Activated CD4-positive, CD25-positive, alpha-beta regulatory T cell treated with anti-CD3 and anti-CD28 coated beads, Interleukin-2, amount 50 U/mL, for 72 hours (primary cell): ENCODE measurements at regions not wholly inside any gene's neighbourhood (a gene's known extent, or its start where the extent isn't known, plus 50 kb on each side); places are given as distances from the start of the nearest gene placed in this dataset.

Experiments used
- DNase-seq: peaks from one replicate; pipeline ENCODE4 v3.0.0; 2021

DNA sequence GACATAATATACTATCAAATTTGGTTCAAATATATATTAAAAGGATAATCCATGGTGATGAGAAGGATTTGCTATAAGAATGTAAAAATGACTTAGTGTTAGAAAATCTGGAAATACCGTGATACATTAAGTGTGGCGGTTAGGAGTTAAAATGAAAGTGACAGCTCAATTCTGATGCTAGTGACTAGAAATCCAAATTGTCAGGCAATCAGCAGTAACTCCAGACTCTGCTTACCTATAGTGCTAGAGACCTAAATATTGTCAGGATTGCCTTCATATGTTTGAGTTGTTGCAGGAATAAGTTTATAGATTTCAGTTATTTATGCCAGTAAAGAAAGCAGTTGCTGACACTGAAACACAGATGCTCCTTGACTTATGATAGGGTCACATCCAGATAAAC is 737.4 kb downstream of the MRPL39 start:
- no peak for DNase-seq

- DNase-seq: no peak
Measured at GRCh38 chr21:24868117-24868516, 739.2 kb downstream of the MRPL39 start.

DNA sequence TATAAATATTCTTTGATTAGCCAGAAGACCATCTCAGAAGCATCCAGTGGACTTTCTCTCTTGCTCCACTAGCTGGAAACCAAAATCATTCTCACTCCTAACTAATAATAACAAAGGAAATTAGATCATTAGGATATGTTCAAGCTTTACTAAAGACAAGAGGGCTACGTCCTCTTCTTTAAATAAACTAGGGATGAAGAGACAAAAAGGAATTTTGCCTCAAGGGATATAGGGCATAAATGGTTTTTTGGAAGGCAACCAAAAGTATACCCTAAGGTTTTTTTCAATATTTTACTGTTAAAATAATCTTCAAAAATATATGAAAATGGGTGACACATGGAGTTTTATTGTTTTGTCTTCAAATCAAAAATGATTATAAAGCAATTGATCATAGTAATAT is 745.8 kb downstream of the MRPL39 start:
- no peak for DNase-seq

DNA sequence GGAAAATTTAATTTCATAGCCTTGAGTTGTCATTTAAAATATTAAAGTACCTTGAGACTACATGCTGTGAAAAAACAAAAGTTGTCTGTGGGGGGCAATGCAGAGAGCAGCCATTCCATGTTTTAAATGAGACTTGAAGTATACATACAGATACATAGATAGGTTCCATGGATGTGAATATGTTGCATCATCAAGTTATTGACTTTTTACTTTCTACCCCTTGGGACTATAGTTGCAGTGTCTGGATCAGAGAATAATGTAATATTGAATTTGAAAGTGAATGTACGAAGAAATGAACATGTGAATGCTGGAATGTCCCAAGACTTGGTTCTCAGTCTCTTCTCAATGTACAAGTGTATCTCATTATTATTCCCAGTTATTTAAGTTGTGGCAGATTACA is 751.0 kb downstream of the MRPL39 start:
- no peak for DNase-seq

DNA sequence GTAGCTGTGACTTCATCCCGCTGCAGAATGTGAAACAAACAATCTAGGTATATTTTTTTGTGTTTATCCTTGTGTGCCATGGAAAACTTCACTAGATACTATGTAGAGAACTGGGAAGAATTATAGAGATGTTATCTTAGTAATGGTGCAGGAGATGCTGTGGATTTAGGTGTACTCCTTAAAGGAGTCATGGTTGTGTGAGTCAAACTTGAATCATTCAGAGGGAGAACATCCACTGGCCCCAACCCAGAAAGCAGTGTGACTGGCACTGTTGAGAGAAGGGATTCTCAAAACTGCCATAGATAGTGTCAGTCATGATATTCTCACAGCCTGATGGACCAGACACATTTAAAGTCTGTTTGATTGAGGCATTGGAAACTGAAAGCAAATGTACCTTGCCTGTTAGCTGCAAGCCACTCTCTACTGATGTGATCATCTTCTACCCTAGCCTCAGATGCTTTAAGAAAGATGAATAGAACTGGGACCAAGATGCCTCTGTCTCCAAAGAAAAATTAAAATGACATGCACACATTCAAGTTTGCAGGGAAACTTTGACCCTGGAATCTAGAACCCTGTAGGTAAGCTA is 754.6 kb downstream of the MRPL39 start:
- no peak for DNase-seq

DNA sequence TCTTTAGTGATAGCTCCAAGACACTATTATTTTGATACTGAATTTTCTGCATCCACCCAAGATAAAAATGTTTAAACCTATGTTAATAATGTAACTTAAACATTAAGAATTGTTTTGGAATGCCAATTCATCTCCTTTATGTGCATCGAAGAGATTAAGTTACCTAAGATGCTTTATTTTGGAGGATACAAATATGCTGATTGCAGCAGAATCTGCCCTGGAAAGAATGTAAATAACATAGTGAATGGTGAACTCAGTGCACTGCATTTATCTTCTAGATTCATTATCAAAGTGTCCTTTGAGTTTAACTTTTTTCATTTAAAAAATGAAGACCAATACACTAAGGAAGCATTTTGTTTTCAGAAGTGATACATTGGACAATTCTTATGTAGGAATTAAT is 757.2 kb downstream of the MRPL39 start:
- DNase-seq: no peak

GRCh38 chr21:24844671-24845070 is 762.6 kb downstream of the MRPL39 start:
- no peak for DNase-seq

GRCh38 chr21:24840287-24840686 is 767.0 kb downstream of the MRPL39 start:
- DNase-seq: no peak

DNA sequence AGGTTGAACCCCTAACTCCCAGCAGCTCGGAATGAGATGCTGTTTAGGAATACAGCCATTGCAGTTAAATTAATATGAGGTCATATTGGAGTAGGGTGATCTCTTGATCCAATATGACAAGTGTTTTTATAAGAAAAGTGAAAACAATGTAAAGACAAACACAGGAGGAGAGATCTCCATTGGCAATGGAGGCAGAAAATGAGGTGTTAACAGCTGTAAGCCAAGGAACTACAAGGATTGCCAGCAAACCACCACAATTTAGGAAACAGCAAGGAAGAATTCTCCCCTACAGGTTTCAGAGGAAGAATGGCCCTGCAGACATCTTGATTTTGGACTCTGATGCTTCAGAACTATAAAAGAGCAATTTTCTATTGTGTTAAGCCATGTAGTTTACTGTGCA is 774.3 kb downstream of the MRPL39 start:
- no peak for DNase-seq

GRCh38 chr21:24829397-24829796 is 777.9 kb downstream of the MRPL39 start:
- no peak for DNase-seq

GRCh38 chr21:24826822-24827221 is 780.5 kb downstream of the MRPL39 start:
- no peak for DNase-seq

DNA sequence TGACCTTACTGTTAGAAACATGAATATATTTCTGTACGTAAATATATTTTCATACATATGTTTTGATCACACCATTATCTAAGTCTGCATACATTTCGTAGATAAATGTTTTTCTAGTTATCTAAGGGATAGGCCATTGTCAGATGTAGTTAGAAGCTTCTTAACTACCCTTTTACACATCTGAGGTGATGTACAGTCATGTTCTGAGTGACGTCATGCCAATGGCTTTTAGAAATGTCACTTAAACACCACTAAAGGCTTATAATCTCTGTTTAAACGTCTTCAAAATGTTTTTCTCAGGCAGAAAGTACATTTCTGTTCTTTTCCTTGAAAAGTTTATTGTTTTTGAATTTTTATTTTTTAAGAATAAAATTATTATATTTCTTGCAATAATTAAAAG is 781.9 kb downstream of the MRPL39 start:
- DNase-seq: no peak

DNA sequence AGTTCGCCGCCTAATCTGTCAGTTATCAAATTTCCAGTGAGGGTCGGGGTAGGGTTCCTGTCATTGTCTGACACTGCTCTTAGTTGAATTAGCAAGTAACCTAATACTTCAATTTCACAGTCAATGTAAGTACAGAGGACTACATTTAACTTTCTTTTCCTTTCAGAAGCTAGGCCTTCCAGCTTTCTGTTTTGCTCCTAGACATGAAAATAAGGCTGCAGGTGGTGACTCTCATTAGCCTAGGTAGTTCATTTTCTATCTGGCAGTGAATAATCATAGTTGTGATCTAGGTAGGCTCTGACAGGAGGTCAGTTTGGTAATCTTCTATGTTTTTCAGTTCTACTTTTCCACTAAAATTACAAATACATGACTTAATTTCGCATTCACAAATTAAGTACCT is 783.1 kb downstream of the MRPL39 start:
- DNase-seq: no peak

- DNase-seq: no peak
Measured at GRCh38 chr21:24823247-24823646, 784.0 kb downstream of the MRPL39 start.

- no peak for DNase-seq
Measured at GRCh38 chr21:24785033-24785432, 822.2 kb downstream of the MRPL39 start.

GRCh38 chr21:24781146-24781545 is 826.1 kb downstream of the MRPL39 start:
- no peak for DNase-seq

GRCh38 chr21:24759348-24760075 is 847.8 kb downstream of the MRPL39 start:
- DNase-seq: no peak

GRCh38 chr21:24738063-24738462 is 869.2 kb downstream of the MRPL39 start:
- no peak for DNase-seq

DNA sequence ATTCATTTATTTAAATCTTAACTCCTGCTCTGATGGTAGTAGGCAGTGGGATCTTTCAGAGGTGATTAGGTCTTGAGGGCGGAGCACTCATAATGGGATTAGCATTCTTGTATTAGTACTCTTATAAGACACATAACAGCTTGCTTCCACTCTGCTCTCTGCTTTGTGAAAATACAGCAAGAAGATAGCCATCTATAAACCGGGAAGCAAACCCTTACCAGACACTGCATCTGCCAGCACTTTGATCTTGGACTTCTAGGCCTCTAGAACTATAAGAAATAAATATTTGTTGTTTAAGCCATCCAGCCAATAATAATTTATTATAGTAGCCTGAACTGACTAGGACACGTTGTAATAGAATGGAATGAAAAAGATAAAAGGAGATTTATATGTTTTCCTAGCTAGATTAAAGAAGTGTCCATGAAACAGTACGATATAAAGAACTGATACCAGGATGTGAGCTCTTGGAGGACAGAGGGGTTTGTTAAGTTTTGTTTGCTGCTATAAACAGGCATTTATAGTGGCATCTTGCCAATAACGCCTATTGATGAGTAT is 869.9 kb downstream of the MRPL39 start:
- no peak for DNase-seq

DNA sequence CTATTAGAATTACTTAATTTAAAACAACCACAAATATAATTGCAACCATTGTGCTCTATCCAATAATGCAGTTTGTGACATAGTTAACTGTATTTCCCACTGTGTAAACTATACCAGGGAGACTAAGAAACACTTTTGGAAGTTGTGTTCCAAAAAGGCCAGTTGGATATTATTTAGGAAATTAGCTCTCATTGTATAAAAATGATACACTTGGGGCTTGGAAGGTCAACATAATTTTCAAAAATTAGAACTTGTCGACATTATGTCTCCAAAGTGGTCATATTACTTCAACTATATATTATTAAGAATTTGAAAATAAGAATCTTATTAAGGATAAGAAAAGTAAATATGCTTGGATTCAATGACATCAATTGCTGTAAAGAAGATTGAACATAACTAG is 876.6 kb downstream of the MRPL39 start:
- no peak for DNase-seq

- no peak for DNase-seq
Measured at GRCh38 chr21:24729568-24729967, 877.7 kb downstream of the MRPL39 start.

GRCh38 chr21:24727803-24728440 is 879.4 kb downstream of the MRPL39 start:
- no peak for DNase-seq

- no peak for DNase-seq
Measured at GRCh38 chr21:24716281-24716918, 890.9 kb downstream of the MRPL39 start.
